GM19324 (cell line): ENCODE measurements at regions not wholly inside any gene's neighbourhood (a gene's known extent, or its start where the extent isn't known, plus 50 kb on each side); places are given as distances from the start of the nearest gene placed in this dataset.

Experiments used
- ATAC-seq: cut with Tn5 transposase; IDR thresholded peaks from one replicate; pipeline ENCODE4 v1.9.1; 2021; ENCODE audit warnings: mild to moderate bottlenecking, moderate library complexity; ENCODE audit not compliant: unreplicated experiment, low FRiP score

DNA sequence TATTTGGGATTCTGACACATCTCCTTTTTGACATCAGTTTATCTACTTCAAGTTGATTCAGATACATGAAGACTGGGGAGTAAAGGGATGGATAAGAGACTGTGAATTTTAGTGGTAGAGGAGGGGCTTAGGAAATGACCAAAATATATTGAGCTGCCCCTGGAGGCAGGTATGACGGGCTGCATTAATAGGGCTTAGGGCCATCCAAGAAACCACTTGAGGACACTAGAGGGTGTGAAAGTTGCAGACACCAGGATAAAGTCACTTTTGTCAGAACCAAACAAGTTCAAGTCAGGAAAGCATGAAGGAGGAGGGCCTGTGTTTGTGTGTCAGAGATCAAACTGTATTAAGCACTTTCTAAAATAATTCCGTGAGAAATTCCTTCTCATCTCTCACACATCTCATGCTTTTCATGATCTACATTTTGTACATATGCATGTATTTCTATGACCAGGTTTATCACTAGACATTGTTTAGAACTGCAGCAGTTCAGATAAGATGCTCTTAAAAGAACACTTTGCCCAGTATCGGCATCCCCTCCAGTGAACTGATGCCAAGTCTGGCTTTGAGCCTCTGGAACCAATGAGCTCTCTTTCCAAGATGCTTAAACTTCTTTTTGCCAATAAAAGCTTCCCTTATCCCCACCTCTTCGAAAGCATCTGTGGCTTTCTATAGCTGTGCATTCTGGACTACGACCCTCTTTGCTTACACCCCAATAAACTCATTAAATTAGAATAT, 136.9 kb downstream of the SLC38A1 start:
- no peak for ATAC-seq

GRCh38 chr12:46127656-46128055, 137.3 kb upstream of the SCAF11 start:
- no peak for ATAC-seq

DNA sequence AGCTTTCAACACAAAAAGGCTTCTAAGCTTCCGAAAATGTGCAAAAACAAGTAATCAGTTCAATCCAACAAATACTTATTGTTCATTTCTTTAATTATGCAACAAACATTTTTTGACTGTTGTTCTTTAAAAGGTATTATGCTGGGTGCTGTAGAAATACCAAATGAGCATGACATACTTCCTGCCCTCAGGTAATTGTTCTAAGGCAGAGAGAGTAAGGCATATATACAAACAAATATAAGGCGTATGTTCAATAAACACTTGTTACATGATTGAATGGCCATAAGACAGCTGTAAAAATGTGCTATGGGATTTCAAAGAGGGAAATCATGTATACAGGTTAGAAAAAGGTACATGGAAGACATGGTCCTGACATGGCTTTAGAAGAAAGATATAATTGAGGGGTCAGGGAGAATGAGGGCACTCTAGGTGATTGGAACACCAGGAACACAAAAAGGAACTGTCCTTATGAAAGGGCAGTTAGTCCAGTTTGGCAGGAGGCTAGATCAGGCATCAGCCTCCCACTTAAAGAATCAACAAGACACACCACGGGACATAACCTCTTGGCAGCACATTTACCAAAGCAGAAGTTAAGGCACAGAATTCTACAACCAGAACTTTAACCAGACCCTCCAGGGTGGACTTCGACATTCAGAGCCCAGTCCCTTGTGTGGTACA, 135.8 kb upstream of the SCAF11 start:
- no peak for ATAC-seq

- ATAC-seq, result no peak
Observed at GRCh38 chr12:46124848-46125619, 134.7 kb upstream of the SCAF11 start.

DNA sequence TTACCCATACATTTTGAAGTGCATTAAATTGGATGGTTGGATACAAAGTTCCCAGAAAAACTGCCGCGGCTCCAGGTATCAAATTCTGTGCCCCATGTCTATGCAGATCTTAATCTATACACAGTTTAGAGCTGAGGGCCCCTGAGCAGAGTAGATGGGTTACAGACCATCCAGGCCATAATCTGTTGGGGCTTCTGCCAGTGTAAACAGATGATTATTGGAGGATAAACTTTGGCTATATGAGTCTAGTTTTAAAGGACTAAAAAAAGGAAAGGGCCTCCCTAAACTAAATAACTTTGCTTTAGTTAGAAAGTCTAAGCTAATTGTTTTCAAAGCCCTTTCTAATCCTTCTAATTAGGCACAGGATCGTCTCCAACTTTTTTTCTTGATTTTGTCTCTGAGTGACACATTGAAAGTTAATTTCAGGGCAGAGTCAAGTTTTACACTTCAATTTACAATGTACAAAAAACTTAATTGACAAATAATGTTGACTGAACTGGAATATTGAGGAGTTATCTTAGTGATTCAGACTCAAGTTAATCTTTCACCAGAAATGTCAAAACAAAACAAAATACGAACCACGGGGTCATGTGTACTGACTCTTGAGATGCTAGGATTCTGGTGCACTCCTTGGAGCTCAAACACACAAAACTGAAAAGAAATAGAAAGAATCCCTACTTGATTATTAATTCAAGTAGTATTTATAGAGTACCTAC, 133.9 kb upstream of the SCAF11 start:
- ATAC-seq, result no peak

DNA sequence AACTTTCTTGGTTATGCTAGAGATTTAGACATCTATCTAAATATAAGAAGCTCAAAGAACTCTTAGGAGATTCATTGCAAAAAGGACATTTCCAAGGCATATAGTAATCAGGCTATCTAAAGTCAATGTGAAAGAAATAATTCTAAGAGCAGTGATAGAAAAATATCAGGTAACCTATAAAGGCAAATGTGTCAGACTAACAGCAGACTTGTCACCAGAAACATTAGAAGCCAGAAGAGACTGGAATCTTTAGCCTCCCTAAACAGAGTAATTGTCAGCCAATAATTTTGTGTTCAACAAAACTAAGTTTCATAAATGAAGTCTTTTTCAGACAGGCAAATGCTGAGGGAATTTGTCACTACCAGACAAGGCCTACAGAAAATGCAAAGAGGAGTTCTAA, 122.0 kb upstream of the SCAF11 start:
- no peak for ATAC-seq

GRCh38 chr12:46111715-46112114, 121.3 kb upstream of the SCAF11 start:
- ATAC-seq, result no peak

GRCh38 chr12:46110928-46111699, 120.7 kb upstream of the SCAF11 start:
- ATAC-seq, result no peak

DNA sequence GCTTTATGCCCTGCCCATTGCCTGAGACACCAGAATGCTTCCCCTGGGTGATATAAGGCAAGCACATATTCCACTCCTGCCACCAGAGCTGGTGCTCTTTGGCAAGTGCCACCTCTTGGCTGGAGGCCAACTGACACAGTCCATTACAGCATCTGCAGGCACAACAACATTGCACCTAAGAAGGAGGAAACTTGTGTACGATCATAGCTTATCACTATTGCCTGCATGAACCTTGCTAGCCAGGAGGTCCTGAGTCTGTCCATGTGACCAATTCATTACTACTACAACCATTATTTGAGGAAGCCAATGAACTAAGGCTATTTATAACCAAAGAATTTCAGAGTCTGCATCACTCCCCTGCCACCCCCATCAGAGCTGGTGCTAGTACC, 119.8 kb upstream of the SCAF11 start:
- ATAC-seq, result no peak

DNA sequence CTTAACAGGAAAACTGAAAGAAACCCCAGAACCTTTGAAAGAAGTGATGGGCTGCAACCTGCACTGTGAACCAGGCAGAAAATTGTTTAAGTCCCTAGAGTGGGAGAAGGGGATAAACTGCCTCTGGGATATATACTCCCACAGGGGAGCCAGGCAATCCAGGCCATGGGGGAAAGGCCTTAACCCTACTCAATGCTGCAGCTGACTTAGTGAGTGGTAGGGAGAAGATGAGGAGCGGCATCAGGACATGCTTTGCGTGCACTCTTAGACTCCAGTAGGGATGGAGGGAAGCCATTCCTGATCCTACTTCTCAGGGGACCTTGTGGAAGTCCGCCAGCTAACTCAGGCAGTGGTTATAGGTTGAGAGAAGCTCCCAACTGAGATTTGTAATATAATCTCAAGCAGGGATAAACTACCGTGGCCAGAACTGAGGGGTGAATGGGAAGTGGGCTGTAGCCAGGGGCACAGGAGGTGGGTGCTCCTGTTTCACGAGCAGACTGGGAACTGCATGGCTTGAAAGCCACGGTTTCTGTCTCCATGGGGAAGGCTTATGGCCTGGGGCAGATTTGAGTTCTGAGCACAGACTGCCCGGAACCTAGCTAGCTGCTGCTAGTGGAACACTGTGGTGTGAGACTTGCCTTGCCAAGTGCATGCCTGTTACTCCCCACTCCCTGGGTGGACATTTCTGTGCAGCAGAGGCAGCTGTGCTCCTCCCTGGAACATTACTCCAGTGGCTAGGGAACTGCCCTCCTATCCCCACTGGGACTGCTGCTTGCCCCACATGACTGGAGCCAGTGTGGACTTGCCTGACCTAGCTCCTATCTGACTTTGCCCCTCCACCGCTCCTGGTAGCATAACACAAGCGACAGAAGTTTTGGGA, 119.2 kb upstream of the SCAF11 start:
- no peak for ATAC-seq

GRCh38 chr12:46108721-46109120, 118.3 kb upstream of the SCAF11 start:
- peak; percentile 67 for ATAC-seq

GRCh38 chr12:46107591-46107990, 117.2 kb upstream of the SCAF11 start:
- ATAC-seq, result no peak

- no peak for ATAC-seq
Observed at GRCh38 chr12:46105735-46106134, 115.4 kb upstream of the SCAF11 start.

DNA sequence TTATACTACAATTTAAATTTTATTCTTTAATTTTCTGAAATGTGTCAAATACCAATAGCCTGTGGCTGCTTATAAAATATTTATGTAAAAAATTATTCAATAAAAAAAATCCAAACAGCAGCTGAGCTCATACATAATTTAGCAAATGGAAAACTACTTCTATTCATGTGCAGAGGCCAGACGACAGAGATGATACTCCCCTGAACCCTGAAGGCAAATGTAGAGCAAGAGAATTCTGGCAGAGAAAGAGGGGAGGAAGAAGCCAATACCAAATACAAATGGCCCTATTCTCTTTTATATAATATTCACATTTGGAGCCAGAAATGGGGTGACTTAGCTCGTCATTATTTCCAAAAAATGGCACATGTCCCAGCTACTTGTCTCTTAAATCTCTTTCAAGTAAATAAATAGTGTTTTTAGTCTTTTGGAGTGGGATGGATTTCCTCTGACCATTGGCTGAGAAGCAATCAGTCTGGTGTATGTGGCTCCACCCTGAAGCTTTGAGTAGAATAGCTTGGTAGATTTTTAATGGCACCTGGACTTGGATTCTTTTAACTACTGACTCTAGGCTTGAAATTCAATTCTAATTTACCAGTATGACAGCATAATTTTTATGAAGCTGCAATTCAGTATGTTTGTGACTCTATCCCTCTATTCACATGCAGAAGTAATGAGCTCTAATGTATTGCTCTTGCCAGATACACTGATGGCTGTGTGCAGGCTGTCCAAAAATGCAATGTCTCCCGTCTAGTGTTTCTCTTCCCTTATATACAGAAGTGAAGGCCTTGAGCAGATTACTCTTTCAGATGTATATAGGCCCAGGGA, 113.4 kb upstream of the SCAF11 start:
- ATAC-seq, result no peak

DNA sequence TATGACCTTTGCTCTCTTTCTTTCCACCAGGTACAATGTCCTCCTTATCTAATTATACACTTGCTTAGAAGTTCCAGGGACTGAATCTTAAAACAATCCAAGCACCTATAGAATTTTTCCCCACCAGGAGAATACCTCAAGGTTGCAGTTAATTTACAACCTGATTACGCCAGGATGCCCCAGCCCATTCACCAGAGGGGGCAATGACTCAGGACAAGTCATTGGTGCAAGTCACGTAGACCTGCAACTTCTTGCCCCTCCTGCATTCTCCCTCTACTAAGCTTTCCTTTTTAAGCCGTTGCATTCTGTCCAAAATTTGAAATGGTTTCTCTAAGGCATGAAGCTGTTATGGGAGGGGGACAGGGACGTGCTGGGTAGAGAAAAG, 111.1 kb upstream of the SCAF11 start:
- no peak for ATAC-seq

- no peak for ATAC-seq
Observed at GRCh38 chr12:46100551-46101484, 110.4 kb upstream of the SCAF11 start.

- ATAC-seq, result no peak
Observed at GRCh38 chr12:46089414-46090162, 99.2 kb upstream of the SCAF11 start.
